Erythroblast (primary cell): ENCODE measurements at regions not wholly inside any gene's neighbourhood (a gene's known extent, or its start where the extent isn't known, plus 50 kb on each side); places are given as distances from the start of the nearest gene placed in this dataset.

Source experiments
- GATA1 ChIP-seq: IDR thresholded peaks from 2 replicates; pipeline ENCODE4 v1.6.1; 2011; ENCODE audit warnings: low read depth, mild to moderate bottlenecking, control low read depth, low read length, moderate library complexity
- POLR2A ChIP-seq: IDR thresholded peaks from 2 replicates; pipeline ENCODE4 v1.6.1; 2011; ENCODE audit warnings: mild to moderate bottlenecking, low read length

DNA sequence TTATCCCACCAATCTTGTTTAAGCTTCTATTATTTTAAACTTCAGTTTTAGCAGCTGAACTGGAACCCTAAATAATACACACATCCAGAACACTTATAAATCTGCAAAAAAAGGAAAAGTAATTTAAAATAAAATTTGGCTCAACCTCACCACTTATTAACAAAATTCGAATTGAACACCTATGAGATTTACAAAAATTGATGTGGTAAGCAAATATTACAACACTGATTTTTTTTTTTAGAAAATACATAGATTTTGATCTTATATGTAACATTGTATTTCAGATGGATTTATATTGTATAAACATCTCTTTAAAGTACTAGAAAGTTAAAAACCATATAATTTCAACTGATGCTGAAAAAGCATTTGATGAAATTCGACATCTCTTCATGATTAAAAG, 81.3 kb upstream of the DYNAP start:
- TF ChIP-seq POLR2A (no peak), GATA1 (no peak)
